SK-N-SH (cell line): ENCODE measurements at regions not wholly inside any gene's neighbourhood (a gene's known extent, or its start where the extent isn't known, plus 50 kb on each side); places are given as distances from the start of the nearest gene placed in this dataset.

Experiments
- CTCF ChIA-PET: fragments of 300-600, 350-600 bp; formaldehyde crosslinking; extraction: SDS; loops from one replicate; lab custom pipeline; 2021; lab: Yijun Ruan, JAX
- POLR2A ChIA-PET: fragments of 350-600 bp; sonication (Branson Sonifier 250); formaldehyde crosslinking; extraction: SDS; loops from one replicate; lab custom pipeline; 2020; ENCODE audit warnings: antibody characterized with exemption, inconsistent platforms; lab: Yijun Ruan, JAX
- DNase-seq: peaks from one replicate; pipeline ENCODE4 v3.0.0; 2012
- H2AFZ ChIP-seq: fragments of 200-600 bp; sonication (generic); 2 replicates; pipeline ENCODE4 v1.8.1; 2016; ENCODE audit warnings: antibody characterized with exemption, mild to moderate bottlenecking, low read depth
- H3F3A ChIP-seq: fragments of 200-600 bp; sonication (generic); replicated peaks from 2 replicates; pipeline ENCODE3; 2016; ENCODE audit warnings: antibody characterized with exemption, mild to moderate bottlenecking; ENCODE audit not compliant: insufficient read depth
- H3K27ac ChIP-seq, 2 experiments: fragments of 200-500 bp in 1 of 2; fragments of 200-600 bp in 1 of 2; sonication (Bioruptor generic) in 1 of 2; sonication (generic), shearing (Covaris generic) in 1 of 2; 2 replicates each; pipeline versions ENCODE4 v1.5.1 to v1.6.1; 2014 to 2016; ENCODE audit warnings: low read depth in 2 of 2, inconsistent platforms in 1 of 2, low read length in 1 of 2, mild to moderate bottlenecking in 1 of 2, mixed read lengths in 1 of 2
- H3K27me3 ChIP-seq: fragments of 200-600 bp; sonication (generic), shearing (Covaris generic); 2 replicates; pipeline ENCODE4 v1.6.1; 2016; ENCODE audit warnings: mixed run types; ENCODE audit not compliant: insufficient read depth
- H3K36me3 ChIP-seq, 2 experiments: fragments of 200-500 bp in 1 of 2; fragments of 200-600 bp in 1 of 2; sonication (Bioruptor generic) in 1 of 2; sonication (generic) in 1 of 2; replicated peaks in 1 of 2; 2 replicates each; pipeline versions ENCODE3 to v1.5.1; 2014 to 2016; ENCODE audit warnings: low read length in 1 of 2, mild to moderate bottlenecking in 1 of 2; ENCODE audit not compliant: insufficient read depth in 2 of 2, control insufficient read depth in 1 of 2
- H3K4me1 ChIP-seq, 2 experiments: fragments of 200-500 bp in 1 of 2; fragments of 200-600 bp in 1 of 2; sonication (Bioruptor generic) in 1 of 2; sonication (generic), shearing (Covaris generic) in 1 of 2; 2 replicates each; pipeline versions ENCODE4 v1.5.1 to v1.6.1; 2014 to 2016; ENCODE audit warnings: low read depth in 1 of 2, low read length in 1 of 2, mixed run types in 1 of 2; ENCODE audit not compliant: insufficient read depth in 2 of 2, control insufficient read depth in 1 of 2
- H3K4me2 ChIP-seq: fragments of 200-600 bp; sonication (generic), shearing (Covaris generic); 2 replicates; pipeline ENCODE4 v1.6.1; 2017; ENCODE audit warnings: mixed run types
- H3K4me3 ChIP-seq, 2 experiments: fragments of 200-500 bp in 1 of 2; fragments of 200-600 bp in 1 of 2; sonication (Bioruptor generic) in 1 of 2; sonication (generic), shearing (Covaris generic) in 1 of 2; 2 replicates each; pipeline versions ENCODE4 v1.5.1 to v1.8.1; 2014 to 2016; ENCODE audit warnings: low read depth in 2 of 2, inconsistent platforms in 1 of 2, low read length in 1 of 2, mild to moderate bottlenecking in 1 of 2, mixed read lengths in 1 of 2, moderate library complexity in 1 of 2
- H3K79me2 ChIP-seq: fragments of 200-600 bp; sonication (generic); 2 replicates; pipeline ENCODE4 v1.8.1; 2017; ENCODE audit warnings: mild to moderate bottlenecking; ENCODE audit not compliant: insufficient read depth
- H3K9ac ChIP-seq: fragments of 200-600 bp; sonication (generic); 2 replicates; pipeline ENCODE4 v1.6.1; 2017; ENCODE audit warnings: mixed run types
- H3K9me2 ChIP-seq: fragments of 200-600 bp; sonication (generic); 2 replicates; pipeline ENCODE4 v1.6.1; 2017; ENCODE audit warnings: mixed run types
- H3K9me3 ChIP-seq: fragments of 200-600 bp; sonication (generic); 2 replicates; pipeline ENCODE4 v1.6.1; 2017; ENCODE audit warnings: mixed run types, mild to moderate bottlenecking, moderate library complexity
- H4K20me1 ChIP-seq: fragments of 200-600 bp; sonication (generic); 2 replicates; pipeline ENCODE4 v1.6.1; 2017; ENCODE audit warnings: mild to moderate bottlenecking, mixed run types; ENCODE audit not compliant: insufficient read depth
- ELF1 ChIP-seq: IDR thresholded peaks from 2 replicates; pipeline ENCODE4 v1.4.0; 2012
- EP300 ChIP-seq, 2 experiments: IDR thresholded peaks; 2 replicates each; pipeline versions ENCODE4 v1.4.0 to v1.6.1; 2012; ENCODE audit warnings: borderline replicate concordance in 1 of 2, low read depth in 1 of 2, low read length in 1 of 2
- EZH2phosphoT487 ChIP-seq: fragments of 200-600 bp; sonication (generic); IDR thresholded peaks from 2 replicates; pipeline ENCODE4 v1.6.1; 2017; ENCODE audit warnings: low read depth, mixed run types, mild to moderate bottlenecking, antibody characterized with exemption, moderate library complexity, borderline replicate concordance
- FOXJ3 ChIP-seq: sonication (generic); formaldehyde crosslinking; IDR thresholded peaks from 2 replicates; pipeline ENCODE4 v1.5.1; 2020; ENCODE audit warnings: mild to moderate bottlenecking, missing genetic modification reagents
- GATA2 ChIP-seq: sonication (generic); formaldehyde crosslinking; IDR thresholded peaks from 2 replicates; pipeline ENCODE4 v1.5.0; 2020; ENCODE audit warnings: mild to moderate bottlenecking, missing genetic modification reagents
- JUND ChIP-seq: IDR thresholded peaks from 2 replicates; pipeline ENCODE4 v1.4.0; 2012
- MEF2A ChIP-seq: IDR thresholded peaks from 2 replicates; pipeline ENCODE4 v1.4.0; 2012; ENCODE audit warnings: low read depth, borderline replicate concordance
- NFIC ChIP-seq: IDR thresholded peaks from 2 replicates; pipeline ENCODE4 v1.4.0; 2012; ENCODE audit warnings: borderline replicate concordance
- POLR2AphosphoS5 ChIP-seq: IDR thresholded peaks from 2 replicates; pipeline ENCODE4 v1.6.1; 2012; ENCODE audit warnings: low read depth, low read length
- RAD21 ChIP-seq: IDR thresholded peaks from 2 replicates; pipeline ENCODE4 v1.6.1; 2012; ENCODE audit warnings: mild to moderate bottlenecking, low read length
- RXRA ChIP-seq: IDR thresholded peaks from 2 replicates; pipeline ENCODE4 v1.4.0; 2012; ENCODE audit warnings: low read depth, mild to moderate bottlenecking, borderline replicate concordance
- SIN3A ChIP-seq: IDR thresholded peaks from 2 replicates; pipeline ENCODE4 v1.6.1; 2012; ENCODE audit warnings: low read depth, mild to moderate bottlenecking, low read length, moderate library complexity, borderline replicate concordance
- SMC3 ChIP-seq: IDR thresholded peaks from 2 replicates; pipeline ENCODE4 v1.6.1; 2012; ENCODE audit warnings: low read depth, low read length, improper control_type of control experiment
- TAF1 ChIP-seq: IDR thresholded peaks from 2 replicates; pipeline ENCODE4 v1.6.1; 2012; ENCODE audit warnings: low read depth, mild to moderate bottlenecking, low read length, moderate library complexity, borderline replicate concordance
- TCF12 ChIP-seq: IDR thresholded peaks from 2 replicates; pipeline ENCODE4 v1.4.0; 2012
- YY1 ChIP-seq: IDR thresholded peaks from 2 replicates; pipeline ENCODE4 v1.4.0; 2012; ENCODE audit warnings: low read depth, mild to moderate bottlenecking
- ZBTB33 ChIP-seq: IDR thresholded peaks from 2 replicates; pipeline ENCODE4 v1.4.0; 2012; ENCODE audit warnings: low read depth, borderline replicate concordance
- WGBS: methylation state at CpG from one replicate; pipeline ENCODE4 v1.1.6; 2017; ENCODE audit warnings: low lambda C conversion rate; 5-methylcytosine and 5-hydroxymethylcytosine counted together
- TF ChIP-seq, protein P1 (sequence below): IDR thresholded peaks from 2 replicates; pipeline ENCODE4 v1.4.0; 2012; ENCODE audit warnings: low read depth, borderline replicate concordance
- TF ChIP-seq, protein P2 (sequence below): fragments of 200-600 bp; sonication (generic); IDR thresholded peaks from 2 replicates; pipeline ENCODE4 v1.6.1; 2017; ENCODE audit warnings: antibody characterized with exemption, mild to moderate bottlenecking, moderate library complexity
- TF ChIP-seq, protein P3 (sequence below): fragments of 150-350 bp; IDR thresholded peaks from 2 replicates; pipeline ENCODE4 v1.6.1; 2017; ENCODE audit warnings: antibody characterized with exemption, low read length, low read depth, borderline replicate concordance

DNA sequence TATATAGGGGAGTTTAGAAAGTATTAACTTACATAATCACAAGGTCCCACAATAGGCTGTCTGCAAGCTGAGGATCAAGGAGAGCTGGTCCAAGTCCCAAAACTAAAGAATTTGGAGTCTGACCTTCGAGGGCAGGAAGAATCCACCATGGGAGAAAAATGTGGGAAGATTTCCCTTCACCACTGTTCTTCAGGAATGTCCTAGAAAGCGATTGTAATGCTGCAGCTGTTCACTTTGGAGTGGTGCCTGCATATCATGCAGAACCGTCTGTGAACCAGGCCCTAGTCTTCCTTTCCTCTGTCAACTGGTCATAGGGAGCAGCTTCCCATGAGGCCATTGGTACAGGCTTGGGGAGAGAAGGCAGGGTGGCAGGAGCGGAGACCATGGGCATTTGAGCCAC is 497.9 kb upstream of the ARPP21 start:
- Histone ChIP-seq H3K4me1 (no peaks in the 10 kb centered on the region; a peak in 1 of 4 replicates), H3K27ac (no peak overlapping the region), H3K9me3 (no peaks in the 10 kb centered on the region), H3K4me2 (no peak overlapping the region), H3K9ac (no peak overlapping the region), H3K36me3 (no peaks in the 10 kb centered on the region), H2AFZ (no peak overlapping the region), H3K4me3 (no peak overlapping the region), H3K79me2 (no peaks in the 10 kb centered on the region), H4K20me1 (no peaks in the 10 kb centered on the region), H3K9me2 (no peaks in the 10 kb centered on the region), H3F3A (no peaks in the 10 kb centered on the region), H3K27me3 (no peaks in the 10 kb centered on the region)
- TF ChIP-seq RAD21 (no peak), ZBTB33 (no peak), POLR2AphosphoS5 (no peak), TCF12 (no peak), GATA2 (CRISPR knock-in tag) (no peak), FOXJ3 (CRISPR knock-in tag) (no peak), ELF1 (no peak), SIN3A (no peak), EP300 (IDR thresholded peaks at IDR 0.05; ENCODE audit: borderline replicate concordance in 1 of 2, low read depth in 1 of 2, low read length in 1 of 2) (no peak), MEF2A (no peak), SMC3 (no peak)
- TF ChIP-seq, protein P1, sequence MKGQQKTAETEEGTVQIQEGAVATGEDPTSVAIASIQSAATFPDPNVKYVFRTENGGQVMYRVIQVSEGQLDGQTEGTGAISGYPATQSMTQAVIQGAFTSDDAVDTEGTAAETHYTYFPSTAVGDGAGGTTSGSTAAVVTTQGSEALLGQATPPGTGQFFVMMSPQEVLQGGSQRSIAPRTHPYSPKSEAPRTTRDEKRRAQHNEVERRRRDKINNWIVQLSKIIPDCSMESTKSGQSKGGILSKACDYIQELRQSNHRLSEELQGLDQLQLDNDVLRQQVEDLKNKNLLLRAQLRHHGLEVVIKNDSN, result no peak
- TF ChIP-seq, protein P2, sequence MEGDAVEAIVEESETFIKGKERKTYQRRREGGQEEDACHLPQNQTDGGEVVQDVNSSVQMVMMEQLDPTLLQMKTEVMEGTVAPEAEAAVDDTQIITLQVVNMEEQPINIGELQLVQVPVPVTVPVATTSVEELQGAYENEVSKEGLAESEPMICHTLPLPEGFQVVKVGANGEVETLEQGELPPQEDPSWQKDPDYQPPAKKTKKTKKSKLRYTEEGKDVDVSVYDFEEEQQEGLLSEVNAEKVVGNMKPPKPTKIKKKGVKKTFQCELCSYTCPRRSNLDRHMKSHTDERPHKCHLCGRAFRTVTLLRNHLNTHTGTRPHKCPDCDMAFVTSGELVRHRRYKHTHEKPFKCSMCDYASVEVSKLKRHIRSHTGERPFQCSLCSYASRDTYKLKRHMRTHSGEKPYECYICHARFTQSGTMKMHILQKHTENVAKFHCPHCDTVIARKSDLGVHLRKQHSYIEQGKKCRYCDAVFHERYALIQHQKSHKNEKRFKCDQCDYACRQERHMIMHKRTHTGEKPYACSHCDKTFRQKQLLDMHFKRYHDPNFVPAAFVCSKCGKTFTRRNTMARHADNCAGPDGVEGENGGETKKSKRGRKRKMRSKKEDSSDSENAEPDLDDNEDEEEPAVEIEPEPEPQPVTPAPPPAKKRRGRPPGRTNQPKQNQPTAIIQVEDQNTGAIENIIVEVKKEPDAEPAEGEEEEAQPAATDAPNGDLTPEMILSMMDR, result no peak
- TF ChIP-seq, protein P3, sequence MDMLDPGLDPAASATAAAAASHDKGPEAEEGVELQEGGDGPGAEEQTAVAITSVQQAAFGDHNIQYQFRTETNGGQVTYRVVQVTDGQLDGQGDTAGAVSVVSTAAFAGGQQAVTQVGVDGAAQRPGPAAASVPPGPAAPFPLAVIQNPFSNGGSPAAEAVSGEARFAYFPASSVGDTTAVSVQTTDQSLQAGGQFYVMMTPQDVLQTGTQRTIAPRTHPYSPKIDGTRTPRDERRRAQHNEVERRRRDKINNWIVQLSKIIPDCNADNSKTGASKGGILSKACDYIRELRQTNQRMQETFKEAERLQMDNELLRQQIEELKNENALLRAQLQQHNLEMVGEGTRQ, result no peak
- CTCF ChIA-PET, result no interaction called here
- WGBS, result 53% methylated on average over 4 of the region's 4 CpGs
- no peak for DNase-seq
- POLR2A ChIA-PET, result no interaction called here

- Histone ChIP-seq H3K4me3 (no peak overlapping the region), H2AFZ (no peak overlapping the region), H4K20me1 (no peaks in the 10 kb centered on the region), H3K27me3 (no peaks in the 10 kb centered on the region), H3K9me3 (no peaks in the 10 kb centered on the region), H3K36me3 (no peaks in the 10 kb centered on the region), H3K9me2 (no peaks in the 10 kb centered on the region), H3K9ac (no peak overlapping the region), H3F3A (no peaks in the 10 kb centered on the region), H3K4me1 (no peaks in the 10 kb centered on the region), H3K27ac (no peak overlapping the region), H3K4me2 (no peak overlapping the region), H3K79me2 (no peaks in the 10 kb centered on the region)
- no peak for DNase-seq
- TF ChIP-seq POLR2AphosphoS5 (no peak), EZH2phosphoT487 (no peak), YY1 (no peak), RXRA (no peak), FOXJ3 (CRISPR knock-in tag) (no peak), SIN3A (no peak), ELF1 (no peak), JUND (no peak), NFIC (no peak), TCF12 (no peak), TAF1 (no peak)
- TF ChIP-seq, protein P2, result no peak
- TF ChIP-seq, protein P1, result no peak
- CTCF ChIA-PET, result no interaction called here
- POLR2A ChIA-PET, result no interaction called here
These were observed 495.3 kb upstream of the ARPP21 start for GRCh38 chr3:35144011-35144410.
